Fibroblast of mammary gland (primary cell): ENCODE measurements at regions not wholly inside any gene's neighbourhood (a gene's known extent, or its start where the extent isn't known, plus 50 kb on each side); places are given as distances from the start of the nearest gene placed in this dataset.

Experiments
- DNase-seq: peaks from one replicate; pipeline ENCODE4 v3.0.0-alpha.2; 2010; ENCODE audit warnings: low read depth
- H3K4me3 ChIP-seq: 2 replicates; pipeline ENCODE4 v1.5.1; 2011; ENCODE audit warnings: low read depth, mild to moderate bottlenecking, low read length, moderate library complexity; ENCODE audit not compliant: control insufficient read depth
- CTCF ChIP-seq: conservative IDR thresholded peaks from 2 replicates; pipeline ENCODE4 v1.5.1; 2011; ENCODE audit warnings: low read depth, low read length, inconsistent platforms; ENCODE audit not compliant: control insufficient read depth, insufficient read depth

- TF ChIP-seq CTCF = no peak
- DNase-seq = no peak
- H3K4me3 ChIP-seq = no peak overlapping the region
Observed at GRCh38 chr2:62381656-62382055, 124.3 kb downstream of the TMEM17 start.

GRCh38 chr2:62379566-62379965, 126.4 kb downstream of the TMEM17 start:
- no peak for DNase-seq

GRCh38 chr2:62375113-62375420, 130.9 kb downstream of the TMEM17 start:
- DNase-seq = no peak
- no peak for TF ChIP-seq CTCF
- H3K4me3 ChIP-seq = no peak overlapping the region

More at GRCh38 chr2:62379566-62379965, 126.4 kb downstream of the TMEM17 start:
- no peak for TF ChIP-seq CTCF
- H3K4me3 ChIP-seq = no peak overlapping the region

- no peak overlapping the region for H3K4me3 ChIP-seq
- TF ChIP-seq CTCF = no peak
- DNase-seq = no peak
Observed at GRCh38 chr2:62374301-62375112, 131.5 kb downstream of the TMEM17 start.

- no peak for TF ChIP-seq CTCF
- no peak for DNase-seq
Observed at GRCh38 chr2:62372824-62373223, 133.2 kb downstream of the TMEM17 start.

GRCh38 chr2:62370321-62371250, 135.4 kb downstream of the TMEM17 start:
- DNase-seq = no peak
- no peak overlapping the region for H3K4me3 ChIP-seq
- TF ChIP-seq CTCF = no peak

More at GRCh38 chr2:62372824-62373223, 133.2 kb downstream of the TMEM17 start:
- H3K4me3 ChIP-seq = no peak overlapping the region
